Upper lobe of left lung (tissue), 4 donors: ENCODE measurements at regions not wholly inside any gene's neighbourhood (a gene's known extent, or its start where the extent isn't known, plus 50 kb on each side); places are given as distances from the start of the nearest gene placed in this dataset.

ENCODE experiments used
- EP300 ChIP-seq, 4 donors: sonication (generic); formaldehyde crosslinking; IDR thresholded peaks; one replicate each; pipeline ENCODE4 v1.5.1; 2017; ENCODE audit warnings: antibody characterized with exemption in 4 of 4, control low read depth in 2 of 4
- POLR2A ChIP-seq, 4 donors: fragments of 450-650 bp; IDR thresholded peaks; one replicate each; pipeline ENCODE4 v1.5.1; 2016 to 2017; ENCODE audit warnings: antibody characterized with exemption in 4 of 4, mild to moderate bottlenecking in 2 of 4
- POLR2AphosphoS5 ChIP-seq, 2 donors: sonication (generic); formaldehyde crosslinking; IDR thresholded peaks; one replicate each; pipeline ENCODE4 v1.5.1; 2017; ENCODE audit warnings: antibody characterized with exemption in 2 of 2
- TF ChIP-seq, protein P1 (sequence below), 6 experiments: fragments of 450-650 bp in 4 of 6; fragments of 200-600 bp in 2 of 6; sonication (generic) in 2 of 6; IDR thresholded peaks; one replicate each; pipeline ENCODE4 v1.5.1; 2016 to 2019; ENCODE audit warnings: antibody characterized with exemption in 6 of 6

DNA sequence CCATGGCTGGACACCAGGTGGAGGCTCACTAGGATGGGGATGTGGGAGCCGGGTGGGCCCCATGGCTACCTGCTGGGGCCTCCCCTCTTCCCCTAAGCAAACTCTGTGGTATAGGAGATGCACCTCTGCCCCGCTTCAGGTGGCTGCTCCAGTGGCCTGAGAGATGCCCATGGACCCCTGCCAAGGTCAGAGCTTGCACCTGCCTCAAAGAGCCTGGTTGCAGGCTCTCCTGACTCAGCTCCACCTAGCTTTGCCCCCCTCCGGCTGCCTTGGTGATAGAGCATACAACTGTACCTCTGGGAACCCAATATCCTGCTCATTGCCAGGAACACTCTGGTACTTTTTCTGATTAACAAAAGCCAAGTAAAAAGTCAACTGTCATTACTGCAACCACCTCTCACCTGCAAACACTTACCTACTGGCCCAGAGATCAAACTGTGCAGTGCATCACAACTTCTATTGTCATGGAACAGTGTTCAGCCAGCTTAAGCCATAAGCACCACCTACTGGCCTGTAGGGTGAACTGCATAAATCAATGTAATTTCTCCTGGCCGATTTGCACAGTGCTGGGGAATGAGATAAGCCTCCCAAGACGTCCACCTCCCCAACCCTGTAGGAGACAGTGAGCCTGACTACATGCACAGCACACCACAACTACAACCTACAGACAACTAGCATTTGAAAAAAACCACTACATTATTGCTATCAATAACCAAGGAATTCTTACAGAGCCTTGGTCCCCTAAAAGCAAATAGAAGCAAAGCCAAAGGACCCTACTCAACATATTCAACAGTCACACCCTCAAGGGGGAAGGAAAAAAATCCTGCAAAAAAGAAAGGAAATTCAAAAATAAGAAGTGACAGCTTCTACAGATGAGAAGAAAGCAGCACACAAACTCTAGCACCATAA is 352.4 kb upstream of the ARHGEF26 start:
- no peak for TF ChIP-seq POLR2AphosphoS5 (IDR thresholded peaks at IDR 0.05)
- TF ChIP-seq, protein P1, sequence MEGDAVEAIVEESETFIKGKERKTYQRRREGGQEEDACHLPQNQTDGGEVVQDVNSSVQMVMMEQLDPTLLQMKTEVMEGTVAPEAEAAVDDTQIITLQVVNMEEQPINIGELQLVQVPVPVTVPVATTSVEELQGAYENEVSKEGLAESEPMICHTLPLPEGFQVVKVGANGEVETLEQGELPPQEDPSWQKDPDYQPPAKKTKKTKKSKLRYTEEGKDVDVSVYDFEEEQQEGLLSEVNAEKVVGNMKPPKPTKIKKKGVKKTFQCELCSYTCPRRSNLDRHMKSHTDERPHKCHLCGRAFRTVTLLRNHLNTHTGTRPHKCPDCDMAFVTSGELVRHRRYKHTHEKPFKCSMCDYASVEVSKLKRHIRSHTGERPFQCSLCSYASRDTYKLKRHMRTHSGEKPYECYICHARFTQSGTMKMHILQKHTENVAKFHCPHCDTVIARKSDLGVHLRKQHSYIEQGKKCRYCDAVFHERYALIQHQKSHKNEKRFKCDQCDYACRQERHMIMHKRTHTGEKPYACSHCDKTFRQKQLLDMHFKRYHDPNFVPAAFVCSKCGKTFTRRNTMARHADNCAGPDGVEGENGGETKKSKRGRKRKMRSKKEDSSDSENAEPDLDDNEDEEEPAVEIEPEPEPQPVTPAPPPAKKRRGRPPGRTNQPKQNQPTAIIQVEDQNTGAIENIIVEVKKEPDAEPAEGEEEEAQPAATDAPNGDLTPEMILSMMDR (IDR thresholded peaks at IDR 0.05), result peak; percentile 75 to 88 (median 80)
- TF ChIP-seq EP300 (IDR thresholded peaks at IDR 0.05), result no peak
- TF ChIP-seq POLR2A (IDR thresholded peaks at IDR 0.05), result no peak
